H9 (cell line): ENCODE measurements at regions not wholly inside any gene's neighbourhood (a gene's known extent, or its start where the extent isn't known, plus 50 kb on each side); places are given as distances from the start of the nearest gene placed in this dataset.

Source experiments
- DNase-seq: peaks from one replicate; pipeline ENCODE4 v3.0.0-alpha.2; 2017
- H2AFZ ChIP-seq: one replicate; pipeline ENCODE4 v1.6.1; 2013; ENCODE audit warnings: mild to moderate bottlenecking, low read length, control low read depth, moderate library complexity
- H2AK5ac ChIP-seq: 2 replicates; pipeline ENCODE4 v1.6.1; 2013; ENCODE audit warnings: low read length, control low read depth, mixed read lengths; ENCODE audit not compliant: insufficient read length
- H2BK120ac ChIP-seq: one replicate; pipeline ENCODE4 v1.6.1; 2013; ENCODE audit warnings: low read depth, mild to moderate bottlenecking, low read length, control low read depth, inconsistent platforms; ENCODE audit not compliant: poor library complexity, severe bottlenecking
- H2BK12ac ChIP-seq: 2 replicates; pipeline ENCODE4 v1.6.1; 2013; ENCODE audit warnings: low read length, control low read depth, mixed read lengths, low read depth; ENCODE audit not compliant: insufficient read length
- H2BK15ac ChIP-seq: 2 replicates; pipeline ENCODE4 v1.6.1; 2013; ENCODE audit warnings: low read depth, low read length, control low read depth
- H2BK20ac ChIP-seq: one replicate; pipeline ENCODE4 v1.6.1; 2013; ENCODE audit warnings: low read depth, mild to moderate bottlenecking, low read length, control low read depth, inconsistent platforms; ENCODE audit not compliant: poor library complexity, severe bottlenecking
- H2BK5ac ChIP-seq: 2 replicates; pipeline ENCODE4 v1.6.1; 2013; ENCODE audit warnings: low read length, control low read depth, mixed read lengths; ENCODE audit not compliant: insufficient read length
- H3K14ac ChIP-seq: 2 replicates; pipeline ENCODE4 v1.6.1; 2013; ENCODE audit warnings: low read length, control low read depth; ENCODE audit not compliant: insufficient read depth
- H3K18ac ChIP-seq: 2 replicates; pipeline ENCODE4 v1.6.1; 2013; ENCODE audit warnings: low read depth, mild to moderate bottlenecking, mixed read lengths, low read length, control low read depth; ENCODE audit not compliant: insufficient read length
- H3K23ac ChIP-seq: 2 replicates; pipeline ENCODE4 v1.6.1; 2013; ENCODE audit warnings: low read length, control low read depth, mixed read lengths, low read depth; ENCODE audit not compliant: insufficient read length
- H3K23me2 ChIP-seq: 2 replicates; pipeline ENCODE4 v1.6.1; 2013; ENCODE audit warnings: low read depth, mild to moderate bottlenecking, mixed read lengths, low read length, control low read depth; ENCODE audit not compliant: insufficient read length, poor library complexity, severe bottlenecking
- H3K27ac ChIP-seq: 2 replicates; pipeline ENCODE4 v1.5.1; 2013; ENCODE audit warnings: low read length, control low read depth, mixed read lengths, low read depth; ENCODE audit not compliant: insufficient read length
- H3K27me3 ChIP-seq: 2 replicates; pipeline ENCODE4 v1.6.1; 2013; ENCODE audit warnings: low read length, control low read depth, inconsistent platforms; ENCODE audit not compliant: insufficient read depth
- H3K4ac ChIP-seq: 2 replicates; pipeline ENCODE4 v1.6.1; 2013; ENCODE audit warnings: low read depth, mild to moderate bottlenecking, control low read depth, inconsistent platforms, low read length, moderate library complexity
- H3K4me1 ChIP-seq: 2 replicates; pipeline ENCODE4 v1.6.1; 2013; ENCODE audit warnings: low read length, control low read depth, inconsistent platforms; ENCODE audit not compliant: insufficient read depth
- H3K4me2 ChIP-seq: 2 replicates; pipeline ENCODE4 v1.6.1; 2013; ENCODE audit warnings: low read length, control low read depth, mixed read lengths; ENCODE audit not compliant: insufficient read length, insufficient read depth
- H3K56ac ChIP-seq: 2 replicates; pipeline ENCODE4 v1.6.1; 2013; ENCODE audit warnings: low read depth, mild to moderate bottlenecking, mixed read lengths, low read length, control low read depth; ENCODE audit not compliant: insufficient read length
- H3K79me1 ChIP-seq: 2 replicates; pipeline ENCODE4 v1.6.1; 2013; ENCODE audit warnings: low read depth, mild to moderate bottlenecking, moderate library complexity, low read length, control low read depth, inconsistent platforms; ENCODE audit not compliant: insufficient read depth, poor library complexity, severe bottlenecking
- H3K79me2 ChIP-seq: 2 replicates; pipeline ENCODE4 v1.6.1; 2013; ENCODE audit warnings: low read length, control low read depth, inconsistent platforms; ENCODE audit not compliant: insufficient read depth
- H3K9ac ChIP-seq: 2 replicates; pipeline ENCODE4 v1.6.1; 2013; ENCODE audit warnings: low read length, control low read depth, mixed read lengths; ENCODE audit not compliant: insufficient read length; ENCODE audit errors: extremely low read depth
- H3K9me3 ChIP-seq: one replicate; pipeline ENCODE4 v1.6.1; 2013; ENCODE audit warnings: low read depth, low read length, inconsistent platforms; ENCODE audit not compliant: control insufficient read depth
- H3T11ph ChIP-seq: one replicate; pipeline ENCODE4 v1.6.1; 2013; ENCODE audit warnings: mild to moderate bottlenecking, low read length, control low read depth, inconsistent platforms
- H4K20me1 ChIP-seq: one replicate; pipeline ENCODE4 v1.6.1; 2013; ENCODE audit not compliant: control insufficient read depth, insufficient read length, insufficient read depth
- H4K5ac ChIP-seq: 2 replicates; pipeline ENCODE4 v1.6.1; 2013; ENCODE audit warnings: low read depth, mild to moderate bottlenecking, mixed read lengths, low read length, control low read depth; ENCODE audit not compliant: insufficient read length
- H4K8ac ChIP-seq: replicated peaks from 2 replicates; pipeline ENCODE4 v1.6.1; 2013; ENCODE audit warnings: low read length, control low read depth, mixed read lengths, low read depth; ENCODE audit not compliant: insufficient read length
- H4K91ac ChIP-seq: 2 replicates; pipeline ENCODE4 v1.6.1; 2013; ENCODE audit warnings: low read depth, mild to moderate bottlenecking, moderate library complexity, mixed read lengths, low read length, control low read depth; ENCODE audit not compliant: insufficient read length
- H3K27ac Mint-ChIP-seq, 3 experiments: 2 replicates in 2 of 3; 3 replicates in 1 of 3; pipeline ENCODE4 v1.8.0; 2020 to 2021; ENCODE audit warnings: mixed read lengths in 3 of 3, mild to moderate bottlenecking in 1 of 3, moderate library complexity in 1 of 3
- H3K27me3 Mint-ChIP-seq: 2 replicates; pipeline ENCODE4 v1.8.0; 2021; ENCODE audit warnings: low read depth, mild to moderate bottlenecking, moderate library complexity, mixed read lengths
- H3K36me3 Mint-ChIP-seq, 3 experiments: 2 replicates in 2 of 3; 3 replicates in 1 of 3; pipeline ENCODE4 v1.8.0; 2020 to 2021; ENCODE audit warnings: low read depth in 3 of 3, mixed read lengths in 3 of 3; ENCODE audit not compliant: insufficient read depth in 1 of 3
- H3K4me1 Mint-ChIP-seq, 2 experiments: 2 replicates each; pipeline ENCODE4 v1.8.0; 2020; ENCODE audit warnings: mixed read lengths in 2 of 2
- H3K4me3 Mint-ChIP-seq, 2 experiments: 2 replicates in 1 of 2; 3 replicates in 1 of 2; pipeline ENCODE4 v1.8.0; 2020 to 2021; ENCODE audit warnings: mild to moderate bottlenecking in 2 of 2, mixed read lengths in 2 of 2, moderate library complexity in 1 of 2
- H3K9me3 Mint-ChIP-seq, 2 experiments: 2 replicates in 1 of 2; 3 replicates in 1 of 2; pipeline ENCODE4 v1.8.0; 2020; ENCODE audit warnings: mild to moderate bottlenecking in 2 of 2, mixed read lengths in 2 of 2, moderate library complexity in 1 of 2
- WGBS: extraction: QIAGEN DNeasy Blood & Tissue Kit; methylation state at CpG from one replicate; pipeline ENCODE4 v1.1.7; 2013; ENCODE audit warnings: missing lambda C conversion rate, low lambda C conversion rate, mixed read lengths; ENCODE audit not compliant: insufficient read length; ENCODE audit errors: extremely low coverage; 5-methylcytosine and 5-hydroxymethylcytosine counted together
- TF ChIP-seq, protein P1 (sequence below): fragments of 200-600 bp; sonication (generic); conservative IDR thresholded peaks from 3 replicates; pipeline ENCODE4 v1.8.0; 2021; ENCODE audit warnings: antibody characterized with exemption, mild to moderate bottlenecking

DNA sequence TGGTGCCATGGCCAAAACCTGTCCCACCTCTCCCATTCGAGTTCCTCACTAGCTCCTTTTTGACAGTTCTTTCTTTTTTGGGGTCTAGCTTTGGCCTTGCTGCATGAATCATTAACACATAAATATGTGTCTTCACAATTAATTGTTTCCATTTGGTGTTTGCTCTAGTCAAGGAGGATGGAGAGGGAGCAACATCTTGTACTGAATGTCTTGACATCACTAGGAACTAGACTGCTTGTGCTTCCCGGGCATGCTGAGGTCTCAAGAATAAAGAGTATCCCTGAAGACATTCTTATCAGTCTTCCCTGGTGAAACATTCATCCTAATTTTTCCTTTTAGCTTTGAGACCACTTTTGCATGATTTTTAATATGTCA lies 77.0 kb upstream of the ESR1 start:
- Histone ChIP-seq H2AFZ (no peak overlapping the region), H3K9me3 (no peaks in the 10 kb centered on the region), H3K27me3 (no peaks in the 10 kb centered on the region; the same call in 1 of the 2 replicates), H2BK12ac (no peak overlapping the region), H2AK5ac (no peak overlapping the region), H2BK15ac (no peak overlapping the region), H2BK5ac (no peak overlapping the region), H3K79me2 (no peaks in the 10 kb centered on the region), H3K27ac (no peak overlapping the region), H3K79me1 (no peaks in the 10 kb centered on the region), H4K20me1 (no peaks in the 10 kb centered on the region), H2BK120ac (no peak overlapping the region), H3K23me2 (no peaks in the 10 kb centered on the region), H3K56ac (no peak overlapping the region), H3K9ac (no peak overlapping the region), H3K18ac (no peak overlapping the region), H3K23ac (no peak overlapping the region), H4K91ac (no peak overlapping the region), H4K8ac (no peak overlapping the region), H4K5ac (no peak overlapping the region), H3K4me2 (no peak overlapping the region), H3K4ac (no peak overlapping the region), H3K14ac (no peak overlapping the region), H3T11ph (no peak overlapping the region), H3K4me1 (no peaks in the 10 kb centered on the region), H2BK20ac (no peak overlapping the region)
- H3K27ac Mint-ChIP-seq: no peak overlapping the region
- H3K4me1 Mint-ChIP-seq: no peaks in the 10 kb centered on the region
- H3K4me3 Mint-ChIP-seq: no peak overlapping the region
- H3K9me3 Mint-ChIP-seq: no peaks in the 10 kb centered on the region; a peak in 2 of 5 replicates
- no peak for DNase-seq
- H3K36me3 Mint-ChIP-seq: no peaks in the 10 kb centered on the region
- TF ChIP-seq, protein P1, sequence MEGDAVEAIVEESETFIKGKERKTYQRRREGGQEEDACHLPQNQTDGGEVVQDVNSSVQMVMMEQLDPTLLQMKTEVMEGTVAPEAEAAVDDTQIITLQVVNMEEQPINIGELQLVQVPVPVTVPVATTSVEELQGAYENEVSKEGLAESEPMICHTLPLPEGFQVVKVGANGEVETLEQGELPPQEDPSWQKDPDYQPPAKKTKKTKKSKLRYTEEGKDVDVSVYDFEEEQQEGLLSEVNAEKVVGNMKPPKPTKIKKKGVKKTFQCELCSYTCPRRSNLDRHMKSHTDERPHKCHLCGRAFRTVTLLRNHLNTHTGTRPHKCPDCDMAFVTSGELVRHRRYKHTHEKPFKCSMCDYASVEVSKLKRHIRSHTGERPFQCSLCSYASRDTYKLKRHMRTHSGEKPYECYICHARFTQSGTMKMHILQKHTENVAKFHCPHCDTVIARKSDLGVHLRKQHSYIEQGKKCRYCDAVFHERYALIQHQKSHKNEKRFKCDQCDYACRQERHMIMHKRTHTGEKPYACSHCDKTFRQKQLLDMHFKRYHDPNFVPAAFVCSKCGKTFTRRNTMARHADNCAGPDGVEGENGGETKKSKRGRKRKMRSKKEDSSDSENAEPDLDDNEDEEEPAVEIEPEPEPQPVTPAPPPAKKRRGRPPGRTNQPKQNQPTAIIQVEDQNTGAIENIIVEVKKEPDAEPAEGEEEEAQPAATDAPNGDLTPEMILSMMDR: no peak
- WGBS: no CpG with 5 or more reads among the region's 2 CpGs
- H3K27me3 Mint-ChIP-seq: peaks cover 3% of the 10 kb centered on the region; the same call in 1 of the 2 replicates
